Ectodermal cell (in vitro differentiated cells): ENCODE measurements at regions not wholly inside any gene's neighbourhood (a gene's known extent, or its start where the extent isn't known, plus 50 kb on each side); places are given as distances from the start of the nearest gene placed in this dataset.

Source experiments
- H3K27ac ChIP-seq: 2 replicates; pipeline ENCODE4 v1.7.0; 2013; ENCODE audit warnings: mild to moderate bottlenecking, low read depth, low read length; ENCODE audit not compliant: insufficient read depth, poor library complexity, severe bottlenecking
- H3K27me3 ChIP-seq: 2 replicates; pipeline ENCODE4 v1.7.0; 2013; ENCODE audit warnings: mild to moderate bottlenecking, low read length; ENCODE audit not compliant: insufficient read depth, control insufficient read depth, poor library complexity, severe bottlenecking
- H3K36me3 ChIP-seq: one replicate; pipeline ENCODE4 v1.7.0; 2013; ENCODE audit warnings: low read length; ENCODE audit not compliant: control insufficient read depth, insufficient read depth
- H3K4me1 ChIP-seq: one replicate; pipeline ENCODE4 v1.7.0; 2013; ENCODE audit warnings: low read length; ENCODE audit not compliant: control insufficient read depth, insufficient read depth
- H3K4me3 ChIP-seq: 2 replicates; pipeline ENCODE4 v1.7.0; 2013; ENCODE audit warnings: low read depth, low read length, control low read depth; ENCODE audit not compliant: insufficient read depth
- H3K9me3 ChIP-seq: 2 replicates; pipeline ENCODE4 v1.7.0; 2013; ENCODE audit warnings: mild to moderate bottlenecking, low read length, moderate library complexity; ENCODE audit not compliant: control insufficient read depth
- WGBS, 2 experiments: methylation state at CpG; one replicate each; pipeline ENCODE4 v1.1.7; 2013; ENCODE audit warnings: missing lambda C conversion rate in 2 of 2; 5-methylcytosine and 5-hydroxymethylcytosine counted together

DNA sequence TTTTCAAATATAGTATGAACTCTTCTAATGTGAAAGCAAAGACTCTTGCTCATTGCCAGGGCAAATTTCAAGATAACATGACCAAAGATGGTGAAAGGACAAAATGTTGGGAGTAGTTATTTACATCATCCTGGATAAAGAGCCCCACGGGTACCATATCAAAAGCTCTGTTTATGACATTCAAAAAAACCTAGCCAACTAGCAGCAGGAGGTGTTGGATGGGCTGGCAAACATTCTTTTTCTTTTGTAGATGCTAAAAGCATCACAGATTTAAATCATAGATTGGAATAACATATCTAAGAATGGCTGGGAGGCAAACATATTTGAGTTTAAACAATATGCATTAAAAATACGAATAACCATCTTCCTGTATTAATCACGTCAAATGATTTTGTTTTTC, 153.5 kb downstream of the ICOS start:
- no peak overlapping the region for H3K27ac ChIP-seq
- no peaks in the 10 kb centered on the region for H3K4me1 ChIP-seq
- H3K27me3 ChIP-seq, result no peaks in the 10 kb centered on the region
- H3K9me3 ChIP-seq, result no peaks in the 10 kb centered on the region
- no peak overlapping the region for H3K4me3 ChIP-seq
- 95 to 100% methylated on average over 1 to 3 of the region's 3 CpGs for WGBS, 2 experiments
- H3K36me3 ChIP-seq, result no peaks in the 10 kb centered on the region

DNA sequence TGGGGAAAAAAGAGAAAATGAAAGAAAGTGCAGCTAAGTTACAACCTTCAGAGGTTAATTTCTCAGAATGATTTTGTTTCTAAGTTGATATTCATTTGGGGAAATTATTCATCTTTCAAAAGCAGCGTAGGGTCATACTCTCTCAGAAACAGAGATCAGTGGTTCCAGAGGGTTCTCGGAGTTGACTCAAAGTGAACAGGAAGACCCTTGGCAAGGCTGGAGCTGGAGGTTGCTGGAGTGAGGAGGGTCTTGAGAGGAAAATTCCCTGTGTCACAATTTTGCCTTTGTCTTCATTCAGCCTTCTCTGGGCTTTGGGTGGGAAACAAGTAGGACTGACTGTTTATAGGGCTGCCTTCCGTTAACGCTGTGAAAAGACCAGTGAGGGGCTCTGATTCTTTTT, 168.2 kb downstream of the ICOS start:
- WGBS, 2 experiments, result 90 to 98% methylated on average over 4 of the region's 4 CpGs
- Histone ChIP-seq H3K9me3 (no peaks in the 10 kb centered on the region), H3K36me3 (no peaks in the 10 kb centered on the region), H3K27me3 (no peaks in the 10 kb centered on the region), H3K27ac (no peak overlapping the region), H3K4me1 (peaks cover 9% of the 10 kb centered on the region), H3K4me3 (no peak overlapping the region)

DNA sequence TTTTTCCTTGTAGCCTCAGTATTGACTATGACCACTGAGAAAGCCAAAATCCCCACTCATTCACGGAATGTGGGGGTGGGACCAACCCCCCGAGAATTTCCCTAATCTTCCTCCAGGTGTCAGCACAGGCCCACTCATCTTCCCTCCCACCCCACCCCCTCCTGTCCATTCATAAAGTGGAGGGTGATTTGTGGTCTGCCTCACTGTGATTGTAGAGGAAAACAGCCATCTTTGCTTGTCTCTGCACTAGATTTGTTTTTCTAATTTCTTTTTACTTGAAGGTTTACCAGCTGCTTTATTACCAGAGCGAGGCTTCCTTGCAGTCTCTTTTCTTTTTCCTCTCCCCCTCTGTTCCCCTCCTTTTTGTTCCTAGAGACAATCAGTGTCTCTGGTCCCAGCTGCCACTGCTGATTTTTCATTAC, 171.8 kb downstream of the ICOS start:
- H3K4me3 ChIP-seq, result no peak overlapping the region
- H3K36me3 ChIP-seq, result no peaks in the 10 kb centered on the region
- H3K9me3 ChIP-seq, result no peaks in the 10 kb centered on the region
- no peak overlapping the region for H3K27ac ChIP-seq
- H3K27me3 ChIP-seq, result no peaks in the 10 kb centered on the region
- H3K4me1 ChIP-seq, result peaks cover 9% of the 10 kb centered on the region
- 5 to 8% methylated on average over 3 of the region's 3 CpGs for WGBS, 2 experiments

DNA sequence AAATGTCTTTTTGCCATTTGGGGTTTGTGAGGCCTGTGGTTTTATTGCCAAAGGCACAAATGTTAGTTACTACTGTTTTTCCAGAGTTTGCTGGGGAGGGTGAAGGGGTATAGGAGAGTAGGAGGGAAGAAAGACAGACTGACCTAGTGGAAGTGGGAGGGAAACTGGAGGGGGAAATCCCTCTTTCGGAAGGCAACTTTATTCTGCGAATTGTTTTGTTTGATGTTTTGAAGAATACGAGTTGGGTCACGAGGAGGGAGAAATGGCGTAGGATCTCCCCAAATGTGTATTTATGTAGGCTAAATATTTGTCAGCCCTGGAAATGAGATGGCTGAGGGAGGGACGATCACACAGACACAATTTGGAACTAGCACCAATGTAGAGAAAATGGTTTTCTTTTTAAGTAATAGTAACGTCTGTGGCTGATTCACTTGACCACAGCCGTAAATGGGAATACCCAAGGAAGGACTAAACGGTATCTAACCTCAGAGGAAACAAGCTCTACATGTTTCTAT, 172.3 kb downstream of the ICOS start:
- no peak overlapping the region for H3K4me3 ChIP-seq
- no peaks in the 10 kb centered on the region for H3K27me3 ChIP-seq
- H3K27ac ChIP-seq, result no peak overlapping the region
- WGBS, 2 experiments, result 82 to 83% methylated on average over 9 of the region's 9 CpGs
- H3K36me3 ChIP-seq, result no peaks in the 10 kb centered on the region
- H3K4me1 ChIP-seq, result peaks cover 9% of the 10 kb centered on the region
- no peaks in the 10 kb centered on the region for H3K9me3 ChIP-seq

DNA sequence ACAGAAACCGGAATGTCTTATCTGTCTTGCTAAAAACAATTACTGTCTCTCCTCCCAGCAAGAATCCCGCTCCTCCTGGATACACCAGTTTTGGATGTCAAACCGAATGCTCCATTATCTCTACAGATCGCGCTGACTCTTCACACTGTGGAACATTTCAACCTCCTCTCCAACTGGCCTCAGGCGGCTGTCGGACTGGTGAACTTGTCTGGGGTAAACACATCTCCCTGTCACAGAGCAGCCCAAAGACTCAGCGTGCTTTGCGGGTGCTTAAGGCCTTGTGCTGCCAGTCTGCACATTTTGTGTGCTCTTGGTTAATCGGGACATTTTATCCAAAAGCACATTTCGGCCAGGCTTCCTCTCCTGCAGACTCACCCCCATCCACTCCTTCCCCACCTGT, 173.1 kb downstream of the ICOS start:
- H3K27me3 ChIP-seq, result no peaks in the 10 kb centered on the region
- no peak overlapping the region for H3K4me3 ChIP-seq
- no peaks in the 10 kb centered on the region for H3K36me3 ChIP-seq
- 93% methylated on average over 11 of the region's 11 CpGs for WGBS, 2 experiments
- no peaks in the 10 kb centered on the region for H3K9me3 ChIP-seq
- peaks cover 9% of the 10 kb centered on the region for H3K4me1 ChIP-seq
- H3K27ac ChIP-seq, result no peak overlapping the region

DNA sequence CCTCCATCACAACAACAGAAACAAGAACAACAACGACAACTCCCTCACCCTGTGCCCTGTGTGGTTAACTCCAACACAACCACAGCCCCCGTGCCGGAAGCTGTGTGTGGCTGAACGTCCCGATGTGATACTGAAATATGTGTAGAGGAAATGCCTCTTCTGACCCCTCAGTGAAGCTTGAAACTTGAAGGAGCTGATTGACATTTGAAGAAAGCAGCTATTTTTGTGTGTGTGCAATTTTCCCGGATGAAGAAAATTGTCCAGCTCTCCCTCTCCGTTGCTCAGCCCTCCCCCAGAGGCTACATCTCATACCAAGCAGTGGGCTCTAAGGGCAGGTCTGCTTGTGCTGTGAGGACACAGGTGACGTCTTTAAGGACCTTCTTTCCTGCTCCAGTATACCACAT, 173.8 kb downstream of the ICOS start:
- Histone ChIP-seq H3K27ac (no peak overlapping the region), H3K9me3 (no peaks in the 10 kb centered on the region), H3K36me3 (no peaks in the 10 kb centered on the region), H3K4me3 (no peak overlapping the region), H3K4me1 (peaks cover 9% of the 10 kb centered on the region), H3K27me3 (no peaks in the 10 kb centered on the region)
- WGBS, 2 experiments, result 92 to 96% methylated on average over 8 of the region's 8 CpGs

DNA sequence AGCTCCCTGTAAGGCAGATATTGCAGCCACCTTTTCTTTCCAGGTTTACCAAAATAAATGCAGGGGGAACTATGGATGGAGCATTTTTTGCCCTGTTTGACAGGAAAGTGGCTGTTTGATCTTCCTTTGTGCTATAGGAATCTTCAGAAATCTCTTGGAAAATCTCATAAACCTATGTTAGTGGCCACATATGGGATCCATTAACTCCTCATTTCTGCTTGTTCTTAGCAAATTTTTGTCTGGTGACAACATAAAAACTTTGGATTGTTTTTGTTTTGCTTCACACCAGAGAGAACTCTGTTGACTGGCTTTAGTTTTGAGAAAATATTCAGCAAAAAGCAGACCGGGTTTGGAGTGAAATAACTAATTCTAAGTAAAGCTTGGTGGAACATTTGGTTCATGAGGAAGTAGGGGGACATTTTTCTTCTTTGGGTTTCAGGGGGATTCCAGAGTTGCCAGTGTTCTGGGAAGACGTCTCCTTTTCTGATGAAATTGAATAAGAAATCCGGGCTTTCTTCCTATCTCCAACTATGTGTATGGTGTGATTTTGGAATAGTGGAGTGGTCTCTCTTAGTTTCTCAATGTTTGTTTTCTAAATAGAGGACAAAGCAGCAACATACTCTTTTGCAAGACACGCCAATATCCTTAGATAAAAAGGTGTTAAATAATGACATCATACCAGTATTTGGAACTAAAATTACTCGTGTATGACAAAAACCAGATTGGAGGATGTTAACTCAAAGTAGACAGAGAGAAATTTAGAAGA, 174.4 kb downstream of the ICOS start:
- Histone ChIP-seq H3K27me3 (no peaks in the 10 kb centered on the region), H3K27ac (no peak overlapping the region), H3K9me3 (no peaks in the 10 kb centered on the region), H3K4me1 (peaks cover 9% of the 10 kb centered on the region), H3K4me3 (no peak overlapping the region), H3K36me3 (no peaks in the 10 kb centered on the region)
- 92 to 95% methylated on average over 4 to 5 of the region's 5 CpGs for WGBS, 2 experiments

DNA sequence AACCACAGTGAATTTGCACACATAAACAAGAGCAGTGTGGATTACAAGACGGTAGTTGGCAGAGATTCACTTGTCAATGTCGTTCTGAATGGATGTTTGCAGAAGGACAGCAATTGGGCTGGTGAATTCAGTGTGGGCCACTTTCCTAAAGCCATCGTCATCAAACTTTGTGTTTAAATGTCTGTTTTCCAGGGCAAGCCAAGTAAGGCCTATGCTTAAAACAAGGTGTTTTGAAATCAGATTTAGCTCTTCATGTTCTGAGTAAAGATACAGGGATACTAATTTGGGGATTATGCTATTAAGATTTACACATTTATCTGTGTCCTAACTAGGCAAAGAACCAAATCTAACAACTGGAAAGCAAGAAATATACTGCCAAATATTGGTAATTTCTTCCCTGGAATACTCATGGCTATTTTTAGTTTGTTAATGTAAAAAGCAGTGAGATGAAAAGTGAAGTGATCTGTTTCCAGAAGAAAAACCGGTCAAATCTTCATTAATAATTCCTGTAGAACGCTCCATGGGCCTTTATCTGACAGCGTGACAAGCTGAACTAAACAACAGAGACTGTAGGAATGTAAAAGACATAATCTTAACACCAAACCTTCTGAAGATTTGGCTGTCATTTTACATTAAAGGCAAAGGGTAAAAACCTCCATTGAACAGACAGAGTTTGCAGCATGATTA, 175.7 kb downstream of the ICOS start:
- Histone ChIP-seq H3K9me3 (no peaks in the 10 kb centered on the region), H3K27me3 (no peaks in the 10 kb centered on the region), H3K36me3 (no peaks in the 10 kb centered on the region), H3K27ac (no peak overlapping the region), H3K4me1 (peaks cover 9% of the 10 kb centered on the region), H3K4me3 (no peak overlapping the region)
- 91% methylated on average over 6 of the region's 6 CpGs for WGBS, 2 experiments

DNA sequence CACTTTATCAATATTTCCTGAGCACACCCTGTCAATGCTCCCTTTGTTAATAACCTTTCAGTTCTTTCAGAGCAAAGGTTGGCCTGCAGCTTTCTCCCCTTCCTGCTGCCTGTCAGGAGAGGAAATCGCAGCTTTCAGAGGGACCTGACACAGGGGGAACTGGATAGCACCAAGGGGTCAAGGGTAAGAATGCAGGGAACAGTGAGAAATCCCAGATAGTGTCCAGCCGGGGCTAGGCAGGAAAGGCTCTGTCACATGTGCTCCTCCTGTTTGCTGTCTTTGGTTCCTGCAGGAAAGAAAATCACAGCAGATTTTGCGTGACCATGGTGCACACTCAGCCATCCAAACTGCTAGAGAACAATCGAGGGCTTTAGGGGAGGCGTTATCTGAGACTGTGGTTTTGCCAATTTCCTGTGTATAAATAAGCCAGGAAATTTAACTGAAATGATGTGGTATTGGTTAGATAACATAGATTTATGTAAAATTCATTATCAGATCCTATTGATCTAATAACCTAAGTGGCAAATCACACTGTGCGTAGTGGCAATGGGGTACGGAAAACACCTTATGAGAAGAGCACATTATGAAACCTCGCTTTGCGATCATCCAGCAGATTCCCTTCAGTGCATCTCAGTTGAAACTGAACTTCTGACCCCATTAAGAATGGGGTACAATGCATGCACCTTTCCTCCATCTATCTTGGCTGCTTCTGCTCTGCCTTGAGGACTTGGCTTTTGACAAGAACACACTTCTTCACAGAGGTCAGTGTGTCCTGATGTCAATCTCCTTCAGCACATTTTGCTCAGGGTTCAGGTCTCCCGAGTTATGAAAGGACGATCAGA, 178.0 kb downstream of the ICOS start:
- Histone ChIP-seq H3K27ac (no peak overlapping the region), H3K4me1 (peaks cover 2% of the 10 kb centered on the region), H3K36me3 (no peaks in the 10 kb centered on the region), H3K27me3 (no peaks in the 10 kb centered on the region), H3K9me3 (no peaks in the 10 kb centered on the region), H3K4me3 (no peak overlapping the region)
- WGBS, 2 experiments, result 90 to 91% methylated on average over 11 of the region's 11 CpGs
